ENCODE measurements at regions not wholly inside any gene's neighbourhood (a gene's known extent, or its start where the extent isn't known, plus 50 kb on each side); places are given as distances from the start of the nearest gene placed in this dataset.

DNA sequence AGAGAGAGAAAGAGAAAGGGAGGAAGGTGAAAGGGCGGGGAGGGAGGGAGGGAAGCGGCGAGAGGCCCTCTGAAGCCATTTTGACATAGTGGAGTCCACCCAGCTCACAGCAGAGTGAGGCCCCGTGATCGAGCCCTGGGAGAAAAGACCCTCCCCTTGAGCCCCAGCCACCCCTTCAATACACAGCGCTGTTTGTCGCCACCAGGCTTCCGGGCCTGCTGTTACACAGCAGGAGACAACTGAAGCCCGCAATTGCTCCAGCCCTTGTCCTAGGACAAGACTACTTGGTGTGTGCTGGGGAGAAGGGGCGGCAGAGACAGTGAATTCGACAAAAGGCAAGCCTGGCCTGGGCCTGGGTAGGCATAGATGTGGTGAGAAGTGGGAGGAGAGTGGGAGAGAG lies 67.3 kb downstream of the PRR18 start:
- Histone ChIP-seq H3K27me3 (ENCODE audit: insufficient read depth) (peaks cover 78% of the 10 kb centered on the region), H3K9me2 (no peaks in the 10 kb centered on the region), H3K79me2 (ENCODE audit: insufficient read depth) (no peaks in the 10 kb centered on the region), H3K36me3 (replicated peaks in 1 of 2; ENCODE audit: control insufficient read depth in 1 of 2, insufficient read depth in 2 of 2, low read length in 1 of 2) (no peaks in the 10 kb centered on the region), H2AFZ (ENCODE audit: low read depth) (no peak overlapping the region), H3K27ac (ENCODE audit: low read depth in 2 of 2, low read length in 1 of 2) (no peak overlapping the region), H3K9ac (no peak overlapping the region), H3F3A (replicated peaks; ENCODE audit: insufficient read depth) (no peaks in the 10 kb centered on the region), H3K4me3 (ENCODE audit: low read depth in 2 of 2, low read length in 1 of 2) (no peak overlapping the region), H3K9me3 (no peaks in the 10 kb centered on the region), H4K20me1 (ENCODE audit: insufficient read depth) (no peaks in the 10 kb centered on the region), H3K4me2 (no peak overlapping the region), H3K4me1 (ENCODE audit: control insufficient read depth in 1 of 2, insufficient read depth in 2 of 2, low read depth in 1 of 2, low read length in 1 of 2) (no peaks in the 10 kb centered on the region)
- DNase-seq, result no peak
- ChIA-PET CTCF (no interaction called here), POLR2A (interaction anchor here (0.7 kb wide), 1 partner anchor 827 kb away, joined by 4 read pairs; no protein-coding TSS in a partner anchor)
- 29% methylated on average over 11 of the region's 11 CpGs for WGBS (ENCODE audit: low lambda C conversion rate)
- no peak for TF ChIP-seq EP300 (IDR thresholded peaks at IDR 0.05; ENCODE audit: borderline replicate concordance in 1 of 2, low read depth in 1 of 2, low read length in 1 of 2)
- no peak for TF ChIP-seq JUND (IDR thresholded peaks at IDR 0.05)
- no peak for TF ChIP-seq FOXJ3 (CRISPR knock-in tag; IDR thresholded peaks at IDR 0.05)
- no peak for TF ChIP-seq FOSL2 (IDR thresholded peaks at IDR 0.05; ENCODE audit: borderline replicate concordance, low read depth)
- TF ChIP-seq, protein P1, sequence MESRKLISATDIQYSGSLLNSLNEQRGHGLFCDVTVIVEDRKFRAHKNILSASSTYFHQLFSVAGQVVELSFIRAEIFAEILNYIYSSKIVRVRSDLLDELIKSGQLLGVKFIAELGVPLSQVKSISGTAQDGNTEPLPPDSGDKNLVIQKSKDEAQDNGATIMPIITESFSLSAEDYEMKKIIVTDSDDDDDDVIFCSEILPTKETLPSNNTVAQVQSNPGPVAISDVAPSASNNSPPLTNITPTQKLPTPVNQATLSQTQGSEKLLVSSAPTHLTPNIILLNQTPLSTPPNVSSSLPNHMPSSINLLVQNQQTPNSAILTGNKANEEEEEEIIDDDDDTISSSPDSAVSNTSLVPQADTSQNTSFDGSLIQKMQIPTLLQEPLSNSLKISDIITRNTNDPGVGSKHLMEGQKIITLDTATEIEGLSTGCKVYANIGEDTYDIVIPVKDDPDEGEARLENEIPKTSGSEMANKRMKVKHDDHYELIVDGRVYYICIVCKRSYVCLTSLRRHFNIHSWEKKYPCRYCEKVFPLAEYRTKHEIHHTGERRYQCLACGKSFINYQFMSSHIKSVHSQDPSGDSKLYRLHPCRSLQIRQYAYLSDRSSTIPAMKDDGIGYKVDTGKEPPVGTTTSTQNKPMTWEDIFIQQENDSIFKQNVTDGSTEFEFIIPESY (IDR thresholded peaks at IDR 0.05; ENCODE audit: borderline replicate concordance, low read depth), result no peak
- TF ChIP-seq, protein P2, sequence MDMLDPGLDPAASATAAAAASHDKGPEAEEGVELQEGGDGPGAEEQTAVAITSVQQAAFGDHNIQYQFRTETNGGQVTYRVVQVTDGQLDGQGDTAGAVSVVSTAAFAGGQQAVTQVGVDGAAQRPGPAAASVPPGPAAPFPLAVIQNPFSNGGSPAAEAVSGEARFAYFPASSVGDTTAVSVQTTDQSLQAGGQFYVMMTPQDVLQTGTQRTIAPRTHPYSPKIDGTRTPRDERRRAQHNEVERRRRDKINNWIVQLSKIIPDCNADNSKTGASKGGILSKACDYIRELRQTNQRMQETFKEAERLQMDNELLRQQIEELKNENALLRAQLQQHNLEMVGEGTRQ (IDR thresholded peaks at IDR 0.05; ENCODE audit: borderline replicate concordance, low read depth, low read length), result no peak
- TF ChIP-seq CHD2 (IDR thresholded peaks at IDR 0.05; ENCODE audit: low read length, partially characterized antibody), result no peak
- TF ChIP-seq RFX5 (IDR thresholded peaks at IDR 0.05; ENCODE audit: low read length), result no peak
- no peak for TF ChIP-seq TCF12 (IDR thresholded peaks at IDR 0.05)
- TF ChIP-seq MEF2A (IDR thresholded peaks at IDR 0.05; ENCODE audit: borderline replicate concordance, low read depth), result no peak
- TF ChIP-seq SIN3A (IDR thresholded peaks at IDR 0.05; ENCODE audit: borderline replicate concordance, low read depth, low read length), result no peak
- no peak for TF ChIP-seq EZH2phosphoT487 (IDR thresholded peaks at IDR 0.05; ENCODE audit: borderline replicate concordance, low read depth)
- TF ChIP-seq, protein P3, sequence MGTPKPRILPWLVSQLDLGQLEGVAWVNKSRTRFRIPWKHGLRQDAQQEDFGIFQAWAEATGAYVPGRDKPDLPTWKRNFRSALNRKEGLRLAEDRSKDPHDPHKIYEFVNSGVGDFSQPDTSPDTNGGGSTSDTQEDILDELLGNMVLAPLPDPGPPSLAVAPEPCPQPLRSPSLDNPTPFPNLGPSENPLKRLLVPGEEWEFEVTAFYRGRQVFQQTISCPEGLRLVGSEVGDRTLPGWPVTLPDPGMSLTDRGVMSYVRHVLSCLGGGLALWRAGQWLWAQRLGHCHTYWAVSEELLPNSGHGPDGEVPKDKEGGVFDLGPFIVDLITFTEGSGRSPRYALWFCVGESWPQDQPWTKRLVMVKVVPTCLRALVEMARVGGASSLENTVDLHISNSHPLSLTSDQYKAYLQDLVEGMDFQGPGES (IDR thresholded peaks at IDR 0.05; ENCODE audit: low read depth, low read length), result no peak
- no peak for TF ChIP-seq RAD21 (IDR thresholded peaks at IDR 0.05; ENCODE audit: low read length)
- TF ChIP-seq RXRA (IDR thresholded peaks at IDR 0.05; ENCODE audit: borderline replicate concordance, low read depth), result no peak
- no peak for TF ChIP-seq SMC3 (IDR thresholded peaks at IDR 0.05; ENCODE audit: low read depth, low read length)
- no peak for TF ChIP-seq POLR2AphosphoS5 (IDR thresholded peaks at IDR 0.05; ENCODE audit: low read depth, low read length)
- TF ChIP-seq NRF1 (IDR thresholded peaks at IDR 0.05; ENCODE audit: low read depth, low read length), result no peak
- TF ChIP-seq NFIC (IDR thresholded peaks at IDR 0.05; ENCODE audit: borderline replicate concordance), result no peak
- TF ChIP-seq MXI1 (IDR thresholded peaks at IDR 0.05; ENCODE audit: low read depth, low read length), result no peak
